ENCODE measurements at regions not wholly inside any gene's neighbourhood (a gene's known extent, or its start where the extent isn't known, plus 50 kb on each side); places are given as distances from the start of the nearest gene placed in this dataset.

DNA sequence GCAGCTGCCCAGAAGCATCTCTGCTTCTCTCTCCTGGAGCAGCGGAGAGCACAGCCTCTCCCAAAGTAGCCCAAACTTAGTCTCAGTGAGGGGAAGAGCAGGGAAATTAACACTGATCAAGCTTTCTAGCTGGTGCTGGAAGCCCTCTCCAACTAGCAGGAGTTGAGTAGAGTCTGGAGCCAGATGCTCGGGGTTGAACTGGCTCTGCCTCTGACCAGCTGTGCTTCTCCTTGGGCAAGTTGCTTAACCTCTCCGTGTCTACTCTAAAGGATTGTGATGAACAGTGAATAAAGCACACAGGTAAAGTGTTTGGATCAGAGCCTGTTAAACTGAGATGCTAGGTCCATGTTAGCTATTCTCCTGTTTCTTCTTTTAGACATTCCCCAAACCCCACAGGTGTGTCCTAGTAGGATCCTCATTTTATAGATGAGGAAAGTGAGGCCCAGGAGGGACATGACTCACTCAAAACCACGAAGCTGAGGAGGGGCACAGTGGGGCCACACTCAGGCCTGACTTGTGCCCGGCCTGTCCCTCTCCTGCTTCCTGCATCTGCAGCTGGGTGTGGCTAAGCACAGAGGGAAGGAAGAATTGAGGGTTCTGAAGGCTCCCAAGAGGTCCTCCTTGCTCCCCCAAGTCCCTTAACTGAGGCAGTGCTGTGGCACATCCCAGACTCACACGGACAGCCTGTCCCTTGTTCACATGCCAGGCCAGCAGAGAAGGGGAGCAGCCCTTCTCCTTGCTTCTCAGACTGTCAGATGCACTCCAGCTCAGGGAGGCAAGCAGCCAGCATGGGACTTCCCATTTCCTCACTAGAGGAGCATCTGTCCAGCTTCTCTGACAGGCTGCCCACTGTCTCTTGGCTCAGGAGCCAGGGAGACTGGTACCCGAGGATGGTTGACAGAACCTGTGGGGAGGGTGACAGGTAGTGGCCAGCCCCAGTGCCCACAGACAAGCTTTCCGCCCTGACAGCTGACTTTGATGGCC is 152.0 kb upstream of the IGSF21 start:
- in situ Hi-C loops (cut with MboI; ENCODE audit: low pct_unique_long_range_greater_than_20kb, low sequenced_read_pairs, unreplicated experiment), result no loop called here
- DNase-seq (ENCODE audit: low spot score), result no peak
- TF ChIP-seq, protein P1, sequence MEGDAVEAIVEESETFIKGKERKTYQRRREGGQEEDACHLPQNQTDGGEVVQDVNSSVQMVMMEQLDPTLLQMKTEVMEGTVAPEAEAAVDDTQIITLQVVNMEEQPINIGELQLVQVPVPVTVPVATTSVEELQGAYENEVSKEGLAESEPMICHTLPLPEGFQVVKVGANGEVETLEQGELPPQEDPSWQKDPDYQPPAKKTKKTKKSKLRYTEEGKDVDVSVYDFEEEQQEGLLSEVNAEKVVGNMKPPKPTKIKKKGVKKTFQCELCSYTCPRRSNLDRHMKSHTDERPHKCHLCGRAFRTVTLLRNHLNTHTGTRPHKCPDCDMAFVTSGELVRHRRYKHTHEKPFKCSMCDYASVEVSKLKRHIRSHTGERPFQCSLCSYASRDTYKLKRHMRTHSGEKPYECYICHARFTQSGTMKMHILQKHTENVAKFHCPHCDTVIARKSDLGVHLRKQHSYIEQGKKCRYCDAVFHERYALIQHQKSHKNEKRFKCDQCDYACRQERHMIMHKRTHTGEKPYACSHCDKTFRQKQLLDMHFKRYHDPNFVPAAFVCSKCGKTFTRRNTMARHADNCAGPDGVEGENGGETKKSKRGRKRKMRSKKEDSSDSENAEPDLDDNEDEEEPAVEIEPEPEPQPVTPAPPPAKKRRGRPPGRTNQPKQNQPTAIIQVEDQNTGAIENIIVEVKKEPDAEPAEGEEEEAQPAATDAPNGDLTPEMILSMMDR (IDR thresholded peaks at IDR 0.05; ENCODE audit: extremely low read depth, insufficient read depth, missing control alignments), result no peak

DNA sequence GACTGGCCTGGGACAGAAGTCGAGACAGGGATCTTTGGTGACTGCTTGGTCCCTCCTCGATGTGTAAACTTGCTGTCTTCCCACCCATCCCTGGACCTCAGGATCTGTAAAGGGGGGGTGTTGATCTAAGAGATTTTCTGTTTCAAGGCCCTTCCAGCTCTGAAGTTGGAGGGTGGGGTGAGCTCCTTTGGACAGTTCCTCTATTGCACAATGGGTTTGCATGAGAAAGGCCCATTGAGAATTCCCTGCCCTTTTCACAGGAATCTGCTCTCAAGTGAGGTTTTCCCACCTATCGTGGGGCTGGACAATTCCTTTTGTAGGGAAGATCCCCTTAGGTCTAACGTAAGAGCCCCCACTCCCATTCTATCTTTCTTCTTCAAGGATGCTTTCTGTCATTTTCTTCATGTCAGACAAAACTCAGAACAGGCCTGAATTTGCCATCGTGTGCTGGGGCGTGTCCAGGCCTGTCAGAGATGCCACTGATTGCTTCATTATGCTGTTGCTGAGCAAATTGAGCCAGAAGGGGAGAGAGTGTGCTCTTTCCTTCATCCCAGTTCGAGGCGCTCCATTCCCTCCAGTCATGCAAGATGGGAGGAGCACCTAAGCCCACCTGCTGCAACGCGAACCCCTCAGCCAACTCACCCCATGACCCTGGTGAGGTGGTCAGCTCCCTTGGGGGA is 149.9 kb upstream of the IGSF21 start:
- TF ChIP-seq, protein P1 (IDR thresholded peaks at IDR 0.05; ENCODE audit: extremely low read depth, insufficient read depth, missing control alignments), result no peak
- in situ Hi-C loops (cut with MboI; ENCODE audit: low pct_unique_long_range_greater_than_20kb, low sequenced_read_pairs, unreplicated experiment), result no loop called here
- no peak for DNase-seq (ENCODE audit: low spot score)

DNA sequence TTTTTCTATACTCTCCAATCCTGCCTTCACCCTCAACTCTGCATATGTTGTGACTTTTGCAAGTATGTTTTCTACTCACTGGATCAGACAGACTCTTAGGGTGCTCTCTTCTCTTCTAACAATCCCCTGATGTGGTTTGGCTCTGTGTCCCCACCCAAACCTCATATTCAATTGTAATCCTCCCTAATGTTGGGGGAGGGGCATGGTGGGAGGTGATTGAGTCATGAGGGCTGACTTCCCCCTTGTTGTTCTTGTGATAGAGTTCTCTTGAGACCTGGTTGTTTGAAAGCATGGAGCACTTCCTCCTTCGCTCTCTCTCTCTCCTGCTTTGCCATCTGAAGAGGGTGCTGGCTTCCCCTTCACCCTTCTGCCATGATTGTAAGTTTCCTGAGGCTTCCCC is 148.9 kb upstream of the IGSF21 start:
- no peak for DNase-seq (ENCODE audit: low spot score)
- in situ Hi-C loops (cut with MboI; ENCODE audit: low pct_unique_long_range_greater_than_20kb, low sequenced_read_pairs, unreplicated experiment), result no loop called here
- TF ChIP-seq, protein P1 (IDR thresholded peaks at IDR 0.05; ENCODE audit: extremely low read depth, insufficient read depth, missing control alignments), result no peak

DNA sequence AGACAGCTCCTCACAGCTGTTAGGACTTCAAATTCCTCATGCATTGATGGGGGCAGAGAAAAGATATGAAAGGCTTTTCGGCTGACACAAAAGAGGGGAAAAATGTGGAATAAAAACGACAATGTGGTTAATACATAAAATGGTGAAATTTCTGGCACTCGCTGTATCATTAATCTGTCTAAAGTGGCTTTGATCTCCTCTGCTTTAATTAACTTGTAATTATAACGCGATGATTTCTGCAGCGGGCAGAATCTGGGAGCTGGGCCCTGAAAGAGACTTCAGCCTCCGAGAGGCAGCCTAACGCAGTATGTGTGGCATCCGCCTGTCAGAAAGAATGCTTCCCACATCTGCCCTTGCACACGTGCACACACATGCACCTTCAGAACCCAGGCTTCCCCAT is 144.1 kb upstream of the IGSF21 start:
- TF ChIP-seq, protein P1 (IDR thresholded peaks at IDR 0.05; ENCODE audit: extremely low read depth, insufficient read depth, missing control alignments), result no peak
- in situ Hi-C loops (cut with MboI; ENCODE audit: low pct_unique_long_range_greater_than_20kb, low sequenced_read_pairs, unreplicated experiment), result no loop called here
- no peak for DNase-seq (ENCODE audit: low spot score)

DNA sequence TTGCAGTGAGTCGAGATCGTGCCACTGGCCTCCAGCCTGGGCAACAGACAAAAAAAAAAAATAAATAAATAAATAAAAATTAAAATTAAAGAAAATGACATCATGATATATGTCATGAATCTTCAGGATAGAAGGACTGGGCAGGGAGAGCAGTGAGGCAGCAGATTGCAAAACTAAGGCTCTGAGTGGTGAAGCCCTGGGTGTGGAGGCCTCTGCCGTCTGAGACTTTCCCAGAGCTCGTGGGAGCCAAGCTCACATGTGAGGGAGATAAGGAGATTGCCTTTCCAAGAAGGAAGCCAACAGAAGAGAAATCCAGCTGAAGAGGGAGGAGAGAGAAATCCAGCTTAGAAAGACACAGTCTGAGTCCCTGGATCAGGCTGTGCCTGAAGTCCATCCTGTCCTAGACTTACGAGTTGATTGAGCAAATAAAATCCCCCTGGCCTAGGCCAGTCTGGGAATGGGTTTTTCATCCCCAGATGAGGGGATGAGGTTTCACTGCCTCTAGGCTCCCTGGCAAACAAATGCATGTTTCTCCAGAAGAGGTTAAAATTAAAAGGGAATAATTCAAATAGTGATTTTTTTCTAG is 142.0 kb upstream of the IGSF21 start:
- TF ChIP-seq, protein P1 (IDR thresholded peaks at IDR 0.05; ENCODE audit: extremely low read depth, insufficient read depth, missing control alignments), result no peak
- in situ Hi-C loops (cut with MboI; ENCODE audit: low pct_unique_long_range_greater_than_20kb, low sequenced_read_pairs, unreplicated experiment), result no loop called here
- no peak for DNase-seq (ENCODE audit: low spot score)

DNA sequence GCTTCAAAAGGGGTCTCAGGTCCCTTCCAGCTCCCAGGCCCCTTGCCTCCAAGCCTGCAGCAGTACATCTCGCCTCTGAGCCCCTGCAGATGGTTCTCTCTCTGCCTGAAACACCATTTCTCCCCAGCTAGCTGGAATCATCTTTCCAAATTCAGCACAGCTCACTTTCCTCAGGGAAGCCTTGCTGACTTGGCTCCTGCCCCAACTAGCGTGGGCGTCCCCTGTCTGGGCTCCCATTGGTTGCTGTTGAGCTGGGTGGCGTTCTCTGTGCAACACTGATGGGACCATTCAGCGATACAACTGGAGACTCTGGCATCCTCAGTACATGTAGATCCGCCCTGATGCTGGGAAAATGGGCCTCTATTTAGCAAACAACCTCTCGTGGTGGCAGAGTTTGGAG is 141.3 kb upstream of the IGSF21 start:
- TF ChIP-seq, protein P1 (IDR thresholded peaks at IDR 0.05; ENCODE audit: extremely low read depth, insufficient read depth, missing control alignments), result no peak

More for the DNA sequence above, 141.3 kb upstream of the IGSF21 start:
- in situ Hi-C loops (cut with MboI; ENCODE audit: low pct_unique_long_range_greater_than_20kb, low sequenced_read_pairs, unreplicated experiment), result no loop called here
- no peak for DNase-seq (ENCODE audit: low spot score)

Data from GM13977 (cell line).